ENCODE measurements at regions not wholly inside any gene's neighbourhood (a gene's known extent, or its start where the extent isn't known, plus 50 kb on each side); places are given as distances from the start of the nearest gene placed in this dataset.

- no peaks in the 10 kb centered on the region for H3K36me3 ChIP-seq
- peaks cover 50% of the 10 kb centered on the region for H3K4me1 ChIP-seq
- H3K27ac ChIP-seq, result no peak overlapping the region
- DNase-seq (no peak), ATAC-seq (no peak)
- no peak overlapping the region for H3K4me3 ChIP-seq
- peaks cover 3% of the 10 kb centered on the region for H3K27me3 ChIP-seq (ENCODE audit: low read depth)
- intact Hi-C loops (cut with DNase I), result no loop called here
- no peaks in the 10 kb centered on the region for H3K9me3 ChIP-seq
- TF ChIP-seq CTCF (IDR thresholded peaks at IDR 0.05), result no peak
Measured at GRCh38 chr15:69722924-69723323, 270.3 kb downstream of the RPLP1 start.

GRCh38 chr15:69723404-69724096 is 270.9 kb downstream of the RPLP1 start:
- H3K9me3 ChIP-seq, result no peaks in the 10 kb centered on the region
- DNase-seq (no peak), ATAC-seq (no peak)
- no peak overlapping the region for H3K27ac ChIP-seq
- no peaks in the 10 kb centered on the region for H3K36me3 ChIP-seq
- H3K27me3 ChIP-seq (ENCODE audit: low read depth), result peaks cover 3% of the 10 kb centered on the region
- H3K4me1 ChIP-seq, result peaks cover 49% of the 10 kb centered on the region
- intact Hi-C loops (cut with DNase I), result no loop called here
- no peak for TF ChIP-seq CTCF (IDR thresholded peaks at IDR 0.05)
- no peak overlapping the region for H3K4me3 ChIP-seq

GRCh38 chr15:69724333-69724732 is 271.7 kb downstream of the RPLP1 start:
- no peak for ATAC-seq
- no peaks in the 10 kb centered on the region for H3K9me3 ChIP-seq
- no peak overlapping the region for H3K27ac ChIP-seq
- H3K36me3 ChIP-seq, result no peaks in the 10 kb centered on the region
- peaks cover 44% of the 10 kb centered on the region for H3K4me1 ChIP-seq
- no peak for TF ChIP-seq CTCF (IDR thresholded peaks at IDR 0.05)
- DNase-seq, result no peak
- intact Hi-C loops (cut with DNase I), result no loop called here
- no peak overlapping the region for H3K4me3 ChIP-seq
- H3K27me3 ChIP-seq (ENCODE audit: low read depth), result peaks cover 3% of the 10 kb centered on the region

GRCh38 chr15:69725275-69725674 is 272.7 kb downstream of the RPLP1 start:
- ATAC-seq (no peak), DNase-seq (no peak)
- Histone ChIP-seq H3K27ac (peak overlapping the region; percentile 64), H3K27me3 (ENCODE audit: low read depth) (peaks cover 2% of the 10 kb centered on the region), H3K36me3 (no peaks in the 10 kb centered on the region), H3K4me3 (no peak overlapping the region), H3K9me3 (no peaks in the 10 kb centered on the region), H3K4me1 (peaks cover 34% of the 10 kb centered on the region)
- no peak for TF ChIP-seq CTCF (IDR thresholded peaks at IDR 0.05)
- intact Hi-C loops (cut with DNase I), result no loop called here

- Histone ChIP-seq H3K36me3 (no peaks in the 10 kb centered on the region), H3K4me1 (peaks cover 28% of the 10 kb centered on the region), H3K9me3 (no peaks in the 10 kb centered on the region), H3K4me3 (no peak overlapping the region), H3K27me3 (ENCODE audit: low read depth) (no peaks in the 10 kb centered on the region), H3K27ac (peak overlapping the region; percentile 64)
- ATAC-seq (peak; percentile 68 to 70), DNase-seq (peak; percentile 59)
- intact Hi-C loops (cut with DNase I), result no loop called here
- TF ChIP-seq CTCF (IDR thresholded peaks at IDR 0.05), result no peak
Measured at GRCh38 chr15:69725957-69726356, 273.3 kb downstream of the RPLP1 start.
